Loucy (cell line): ENCODE measurements at regions not wholly inside any gene's neighbourhood (a gene's known extent, or its start where the extent isn't known, plus 50 kb on each side); places are given as distances from the start of the nearest gene placed in this dataset.

Experiments
- H2AFZ ChIP-seq: fragments of 200-600 bp; sonication (generic); 2 replicates; pipeline ENCODE4 v1.6.0; 2016; ENCODE audit warnings: antibody characterized with exemption, mild to moderate bottlenecking, low read length, moderate library complexity
- H3F3A ChIP-seq: fragments of 200-600 bp; 2 replicates; pipeline ENCODE4 v1.6.0; 2016; ENCODE audit warnings: antibody characterized with exemption, low read depth, mild to moderate bottlenecking
- H3K27me3 ChIP-seq: fragments of 200-600 bp; sonication (generic); 2 replicates; pipeline ENCODE4 v1.6.1; 2014; ENCODE audit warnings: low read length, mild to moderate bottlenecking; ENCODE audit not compliant: insufficient read depth, poor library complexity, severe bottlenecking
- H3K36me3 ChIP-seq: fragments of 200-600 bp; sonication (generic); 2 replicates; pipeline ENCODE4 v1.6.1; 2016; ENCODE audit warnings: low read length; ENCODE audit not compliant: insufficient read depth
- H3K4me1 ChIP-seq: fragments of 200-600 bp; sonication (generic); 2 replicates; pipeline ENCODE4 v1.5.1; 2014; ENCODE audit warnings: low read length, mild to moderate bottlenecking; ENCODE audit not compliant: insufficient read depth, poor library complexity, severe bottlenecking
- H3K4me2 ChIP-seq: fragments of 200-600 bp; sonication (generic); 2 replicates; pipeline ENCODE4 v1.6.0; 2014; ENCODE audit warnings: antibody characterized with exemption, low read length, low read depth, mild to moderate bottlenecking; ENCODE audit not compliant: poor library complexity, severe bottlenecking
- H3K4me3 ChIP-seq: fragments of 200-600 bp; sonication (generic); 2 replicates; pipeline ENCODE4 v1.5.1; 2014; ENCODE audit warnings: low read length, mild to moderate bottlenecking, mixed read lengths; ENCODE audit not compliant: poor library complexity, severe bottlenecking
- H3K79me2 ChIP-seq: fragments of 200-600 bp; sonication (generic); 2 replicates; pipeline ENCODE4 v1.6.1; 2014; ENCODE audit warnings: low read length; ENCODE audit not compliant: insufficient read depth
- H3K9ac ChIP-seq: fragments of 200-600 bp; sonication (generic); 2 replicates; pipeline ENCODE4 v1.6.0; 2014; ENCODE audit warnings: mild to moderate bottlenecking, low read depth, low read length, moderate library complexity; ENCODE audit not compliant: poor library complexity, severe bottlenecking
- H3K9me2 ChIP-seq: fragments of 200-600 bp; sonication (generic); replicated peaks from 2 replicates; pipeline ENCODE4 v1.6.1; 2016; ENCODE audit warnings: low read depth, low read length, mixed read lengths
- H3K9me3 ChIP-seq: fragments of 200-600 bp; sonication (generic); 2 replicates; pipeline ENCODE4 v1.6.1; 2014; ENCODE audit warnings: mild to moderate bottlenecking, antibody characterized with exemption, low read length, low read depth; ENCODE audit not compliant: insufficient read depth
- H4K20me1 ChIP-seq: fragments of 200-600 bp; sonication (generic); 2 replicates; pipeline ENCODE4 v1.6.0; 2014; ENCODE audit warnings: antibody characterized with exemption, low read length, mild to moderate bottlenecking; ENCODE audit not compliant: insufficient read depth, poor library complexity, severe bottlenecking
- CTCF ChIP-seq: fragments of 200-600 bp; sonication (generic); conservative IDR thresholded peaks from 2 replicates; pipeline ENCODE4 v1.5.1; 2014; ENCODE audit warnings: mild to moderate bottlenecking, antibody characterized with exemption, low read length
- EZH2phosphoT487 ChIP-seq: fragments of 200-600 bp; IDR thresholded peaks from 2 replicates; pipeline ENCODE4 v1.6.1; 2018; ENCODE audit warnings: antibody characterized with exemption, mild to moderate bottlenecking, moderate library complexity, borderline replicate concordance

DNA sequence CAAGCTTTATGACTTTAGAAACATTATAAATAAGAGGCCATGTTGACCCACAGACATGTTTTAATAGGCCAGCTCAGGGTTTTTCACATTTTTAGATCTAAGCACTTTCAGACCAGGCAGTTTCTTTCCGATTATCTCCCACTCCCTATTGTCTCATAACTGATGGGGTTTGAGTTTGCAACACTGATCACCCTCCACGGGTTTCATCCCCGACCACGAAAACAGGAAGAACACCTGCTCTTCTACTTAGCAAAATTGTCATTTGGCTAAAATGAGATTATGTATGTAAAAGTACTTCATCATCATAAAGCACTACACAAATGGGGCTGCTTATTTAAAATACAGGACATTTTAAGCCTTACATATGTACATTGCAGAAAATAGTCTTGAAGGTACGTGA lies 407.9 kb downstream of the HNRNPD start:
- no peaks in the 10 kb centered on the region for H3K36me3 ChIP-seq
- no peaks in the 10 kb centered on the region for H3K9me2 ChIP-seq
- no peaks in the 10 kb centered on the region for H3F3A ChIP-seq
- no peak overlapping the region for H3K9ac ChIP-seq
- no peaks in the 10 kb centered on the region for H4K20me1 ChIP-seq
- H3K27me3 ChIP-seq: no peaks in the 10 kb centered on the region
- peaks cover 11% of the 10 kb centered on the region for H3K4me1 ChIP-seq
- H2AFZ ChIP-seq: 0 out of 2 replicates have a peak overlapping the region, but pooled peaks have one; percentile 9
- H3K4me2 ChIP-seq: no peak overlapping the region
- no peak overlapping the region for H3K4me3 ChIP-seq
- H3K9me3 ChIP-seq: no peaks in the 10 kb centered on the region
- H3K79me2 ChIP-seq: no peaks in the 10 kb centered on the region
- TF ChIP-seq CTCF (no peak), EZH2phosphoT487 (no peak)

DNA sequence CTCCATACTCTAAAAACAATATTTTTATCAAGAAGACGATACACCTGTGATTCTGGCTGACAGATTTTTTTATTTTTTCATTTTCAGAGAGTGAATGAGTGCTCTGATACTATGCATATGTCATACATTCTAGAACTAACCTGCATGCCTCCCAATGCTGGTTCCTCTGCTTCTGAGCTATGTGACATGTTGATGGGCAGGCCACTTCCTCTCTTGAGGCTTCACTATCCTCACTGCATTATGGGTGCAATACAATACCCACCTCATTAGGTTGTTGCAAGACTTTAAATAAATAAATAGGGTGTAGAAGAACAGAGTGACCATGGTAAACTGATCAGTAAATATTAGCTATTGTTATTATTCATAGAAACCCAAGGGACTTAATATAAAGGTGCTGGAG lies 408.3 kb downstream of the HNRNPD start:
- TF ChIP-seq CTCF (no peak), EZH2phosphoT487 (no peak)
- Histone ChIP-seq H3K9me3 (no peaks in the 10 kb centered on the region), H3K4me1 (peaks cover 11% of the 10 kb centered on the region), H3K36me3 (no peaks in the 10 kb centered on the region), H3F3A (no peaks in the 10 kb centered on the region), H3K79me2 (no peaks in the 10 kb centered on the region), H3K9ac (no peak overlapping the region), H4K20me1 (no peaks in the 10 kb centered on the region), H2AFZ (no peak overlapping the region), H3K27me3 (no peaks in the 10 kb centered on the region), H3K4me2 (no peak overlapping the region), H3K9me2 (no peaks in the 10 kb centered on the region), H3K4me3 (no peak overlapping the region)

DNA sequence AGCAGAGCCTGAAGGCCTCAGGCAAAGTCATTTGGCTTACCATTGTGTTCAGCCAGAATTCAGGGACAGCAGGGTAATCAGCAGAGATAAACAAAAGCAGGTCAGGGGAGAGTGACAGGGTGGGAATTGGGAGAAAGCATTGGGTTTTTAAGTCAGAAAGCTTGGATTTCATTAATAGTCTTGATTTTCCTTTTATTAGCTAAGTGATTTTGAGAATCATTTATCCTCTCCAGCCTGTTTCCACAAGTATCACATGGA lies 410.1 kb downstream of the HNRNPD start:
- no peak overlapping the region for H2AFZ ChIP-seq
- H3K9me3 ChIP-seq: no peaks in the 10 kb centered on the region
- no peaks in the 10 kb centered on the region for H4K20me1 ChIP-seq
- TF ChIP-seq CTCF (no peak), EZH2phosphoT487 (no peak)
- H3K4me2 ChIP-seq: no peak overlapping the region
- H3K27me3 ChIP-seq: no peaks in the 10 kb centered on the region
- H3F3A ChIP-seq: no peaks in the 10 kb centered on the region
- H3K4me3 ChIP-seq: no peak overlapping the region
- no peaks in the 10 kb centered on the region for H3K79me2 ChIP-seq
- H3K9ac ChIP-seq: no peak overlapping the region
- H3K4me1 ChIP-seq: peaks cover 11% of the 10 kb centered on the region
- no peaks in the 10 kb centered on the region for H3K36me3 ChIP-seq
- no peaks in the 10 kb centered on the region for H3K9me2 ChIP-seq
